Urinary bladder (tissue), 3 donors: ENCODE measurements at regions not wholly inside any gene's neighbourhood (a gene's known extent, or its start where the extent isn't known, plus 50 kb on each side); places are given as distances from the start of the nearest gene placed in this dataset.

Source experiments
- DNase-seq: peaks from one replicate; pipeline ENCODE4 v3.0.0-alpha.2; 2015; ENCODE audit errors: extremely low spot score
- H3K27ac ChIP-seq: one replicate; pipeline ENCODE4 v1.5.1; 2013; ENCODE audit warnings: low read depth, mild to moderate bottlenecking, moderate library complexity
- H3K36me3 ChIP-seq: one replicate; pipeline ENCODE4 v1.6.1; 2013; ENCODE audit warnings: mild to moderate bottlenecking, moderate library complexity; ENCODE audit not compliant: insufficient read depth
- H3K4me1 ChIP-seq: one replicate; pipeline ENCODE4 v1.6.1; 2013; ENCODE audit warnings: mild to moderate bottlenecking, moderate library complexity; ENCODE audit not compliant: insufficient read depth
- H3K4me3 ChIP-seq: one replicate; pipeline ENCODE4 v1.5.1; 2013; ENCODE audit warnings: low read depth, low read length
- WGBS: extraction: QIAGEN DNeasy Blood & Tissue Kit; methylation state at CpG from one replicate; pipeline ENCODE4 v1.1.7; 2013; 5-methylcytosine and 5-hydroxymethylcytosine counted together
- donor health status: healthy with polysubstance abuse.
- donor health status: healthy.

DNA sequence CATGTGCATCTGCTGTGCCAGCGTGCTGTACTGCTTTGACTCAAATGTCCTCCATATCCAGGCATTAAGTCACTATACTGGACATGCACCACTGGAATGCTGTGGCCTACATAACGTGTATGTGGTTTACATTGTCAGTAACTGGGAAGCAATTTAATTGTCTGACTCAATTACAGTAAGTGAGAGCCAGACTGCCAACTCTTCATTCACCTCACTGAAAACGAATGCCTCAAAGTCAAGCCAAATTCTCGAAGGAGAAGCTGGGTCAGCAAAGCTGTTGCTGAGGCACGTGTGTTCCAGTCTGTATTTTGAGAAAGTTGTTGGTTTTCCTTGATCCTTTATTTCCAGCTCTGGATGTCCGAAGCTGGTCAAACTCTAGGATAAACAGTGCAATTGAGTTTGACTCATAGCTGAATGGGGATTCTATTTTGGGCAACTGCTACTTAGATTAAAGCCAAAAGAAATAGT is 534.3 kb downstream of the COL12A1 start:
- no peak for DNase-seq
- Histone ChIP-seq H3K36me3 (no peaks in the 10 kb centered on the region), H3K27ac (no peak overlapping the region), H3K4me1 (no peaks in the 10 kb centered on the region), H3K4me3 (no peak overlapping the region)
- WGBS = 54% methylated on average over 6 of the region's 6 CpGs

DNA sequence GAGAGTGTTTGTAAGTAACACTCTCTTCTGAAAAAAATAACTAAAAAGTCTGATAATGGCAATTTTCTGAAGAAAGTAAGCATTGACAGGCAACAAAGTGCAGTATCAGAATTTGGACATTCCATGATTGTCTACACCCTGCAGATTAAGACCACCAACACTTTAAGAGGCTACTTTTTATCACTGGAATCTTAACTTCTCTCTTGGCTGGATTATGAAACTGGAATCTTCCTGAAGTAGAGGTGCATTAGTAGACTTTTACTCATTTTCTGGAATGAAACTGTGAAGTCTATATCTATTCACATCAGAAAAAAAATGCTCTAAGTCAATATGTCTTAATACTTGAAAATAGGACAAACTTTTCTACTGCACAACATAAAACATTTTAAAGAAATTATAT is 547.5 kb downstream of the COL12A1 start:
- no peak for DNase-seq
- Histone ChIP-seq H3K36me3 (no peaks in the 10 kb centered on the region), H3K4me1 (no peaks in the 10 kb centered on the region)

DNA sequence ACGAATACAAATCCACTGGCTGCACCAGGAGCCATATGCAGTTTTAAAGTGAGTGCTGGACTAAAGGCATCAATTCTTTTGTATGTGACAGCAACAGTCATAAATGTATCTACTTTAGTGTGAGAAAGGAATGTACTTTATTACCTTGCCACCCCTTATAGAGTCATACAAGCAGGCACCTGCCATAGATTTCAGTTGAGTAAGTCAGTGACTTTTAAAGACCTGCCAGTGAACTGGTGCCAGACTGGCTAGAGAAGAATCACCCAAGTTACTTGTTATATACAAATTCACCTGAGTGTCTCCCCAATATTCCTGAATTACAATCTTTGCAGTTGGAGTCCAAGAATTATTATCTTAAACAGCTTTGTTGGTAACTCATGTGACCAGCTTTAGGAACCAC is 547.9 kb downstream of the COL12A1 start:
- Histone ChIP-seq H3K4me1 (no peaks in the 10 kb centered on the region), H3K27ac (no peak overlapping the region), H3K36me3 (no peaks in the 10 kb centered on the region), H3K4me3 (no peak overlapping the region)
- 86% methylated on average over 1 of the region's 1 CpG for WGBS
- DNase-seq = no peak

More for the DNA sequence above, 547.5 kb downstream of the COL12A1 start:
- H3K27ac ChIP-seq = no peak overlapping the region
- no peak overlapping the region for H3K4me3 ChIP-seq

DNA sequence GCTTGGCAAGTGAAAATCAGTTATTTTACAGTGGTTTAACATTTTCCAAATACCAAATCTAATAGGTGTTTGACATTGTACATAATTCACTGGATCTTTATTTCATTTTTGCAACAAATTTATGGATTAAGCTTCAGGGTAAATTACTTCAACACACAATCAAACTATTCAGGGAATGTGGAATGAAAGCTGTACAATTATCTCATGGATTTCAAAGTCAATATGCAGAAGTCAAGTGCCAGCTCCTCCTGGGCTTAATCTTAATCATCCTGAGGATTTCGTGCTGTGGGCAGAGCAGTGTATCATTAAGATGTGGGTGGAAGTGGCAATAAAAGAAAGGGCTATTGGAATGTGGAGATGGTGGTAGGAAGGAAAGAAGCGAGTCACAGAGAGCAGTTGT is 548.8 kb downstream of the COL12A1 start:
- WGBS = 69% methylated on average over 2 of the region's 2 CpGs
- DNase-seq = no peak
- no peaks in the 10 kb centered on the region for H3K36me3 ChIP-seq
- no peaks in the 10 kb centered on the region for H3K4me1 ChIP-seq
- no peak overlapping the region for H3K27ac ChIP-seq
- no peak overlapping the region for H3K4me3 ChIP-seq

DNA sequence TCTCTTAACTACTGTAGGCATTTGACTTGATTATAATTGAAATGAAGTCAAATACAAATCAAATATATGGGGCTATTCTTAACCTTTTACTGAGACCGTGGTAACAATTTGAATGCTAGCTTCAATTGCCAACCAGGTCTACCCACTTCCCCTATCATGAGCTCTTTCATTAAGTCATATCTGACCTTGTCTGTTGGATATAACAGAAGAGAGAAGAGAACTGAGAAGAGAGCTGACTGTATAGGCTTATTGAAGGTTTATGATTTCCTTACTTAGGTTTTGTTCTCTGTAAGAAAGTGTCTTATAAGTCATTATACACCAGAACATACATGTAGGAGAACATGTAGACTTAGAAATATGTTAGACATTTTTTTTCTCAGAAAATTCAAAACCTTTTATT is 549.4 kb downstream of the COL12A1 start:
- Histone ChIP-seq H3K4me1 (no peaks in the 10 kb centered on the region), H3K4me3 (no peak overlapping the region), H3K27ac (no peak overlapping the region), H3K36me3 (no peaks in the 10 kb centered on the region)
- no peak for DNase-seq
- 89% methylated on average over 1 of the region's 1 CpG for WGBS

DNA sequence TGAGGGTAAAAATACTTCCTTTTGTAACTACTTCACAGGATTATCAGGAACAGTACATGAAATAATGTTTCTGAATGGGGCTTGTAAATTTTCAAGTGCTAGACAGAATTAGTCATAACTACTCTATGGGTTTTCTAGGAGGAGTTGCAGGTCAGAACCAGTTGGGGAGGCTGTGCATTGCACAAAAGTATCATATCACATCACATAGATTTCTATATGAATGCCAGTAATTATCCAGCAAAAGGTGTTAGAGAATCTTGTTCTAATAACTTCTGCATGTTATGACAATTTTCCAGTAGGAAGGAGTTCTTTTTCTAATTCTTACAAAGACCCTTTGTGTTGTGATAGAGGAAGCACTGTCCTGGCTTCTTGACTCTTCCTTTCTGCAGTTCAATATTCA is 551.6 kb downstream of the COL12A1 start:
- no peaks in the 10 kb centered on the region for H3K4me1 ChIP-seq

DNA sequence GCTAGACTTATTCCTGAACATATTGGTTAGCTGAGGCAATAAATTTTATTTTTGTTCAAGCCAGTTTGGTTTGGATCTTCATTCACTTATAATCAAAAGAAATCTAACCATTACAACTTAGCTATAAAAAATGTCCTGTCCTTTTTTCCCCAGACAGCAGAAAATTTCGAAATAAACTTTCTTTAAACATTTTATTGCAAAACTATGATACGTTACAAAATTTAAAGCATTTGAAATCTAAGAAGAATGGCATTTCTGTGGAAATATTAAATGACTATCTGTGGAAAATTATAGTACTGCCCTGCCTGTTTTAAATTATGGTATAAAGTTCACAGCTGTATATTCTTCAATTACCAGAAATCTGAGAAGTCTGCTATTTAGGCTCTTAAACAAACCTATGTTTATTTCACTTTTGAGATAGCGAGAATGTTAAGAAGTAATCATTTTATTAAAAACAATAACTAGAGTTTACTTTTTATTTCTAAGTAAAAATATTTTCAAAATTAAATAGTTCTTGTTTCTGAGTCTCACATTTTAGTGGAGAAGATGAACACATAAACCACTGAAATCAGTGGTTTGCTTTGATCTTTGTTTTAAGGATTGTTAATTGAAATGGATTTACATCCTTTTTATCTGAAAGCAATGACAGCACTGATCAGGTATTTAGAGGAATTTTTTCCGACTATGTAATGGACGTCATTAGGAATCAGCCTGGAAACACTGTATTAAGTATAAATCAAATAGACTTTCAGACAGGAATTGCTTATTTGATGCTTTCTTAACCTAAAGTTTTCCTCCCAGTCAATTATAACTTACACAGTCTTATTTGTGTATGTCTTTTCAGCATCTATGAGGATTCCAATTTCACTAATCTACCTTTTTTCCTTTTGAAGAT is 553.7 kb downstream of the COL12A1 start:
- no peaks in the 10 kb centered on the region for H3K4me1 ChIP-seq
- WGBS = 57% methylated on average over 5 of the region's 5 CpGs
- H3K4me3 ChIP-seq = no peak overlapping the region
- no peak for DNase-seq
- H3K27ac ChIP-seq = no peak overlapping the region
- no peaks in the 10 kb centered on the region for H3K36me3 ChIP-seq

More for the DNA sequence above, 551.6 kb downstream of the COL12A1 start:
- no peak overlapping the region for H3K4me3 ChIP-seq
- H3K27ac ChIP-seq = no peak overlapping the region
- no peaks in the 10 kb centered on the region for H3K36me3 ChIP-seq
- no peak for DNase-seq

DNA sequence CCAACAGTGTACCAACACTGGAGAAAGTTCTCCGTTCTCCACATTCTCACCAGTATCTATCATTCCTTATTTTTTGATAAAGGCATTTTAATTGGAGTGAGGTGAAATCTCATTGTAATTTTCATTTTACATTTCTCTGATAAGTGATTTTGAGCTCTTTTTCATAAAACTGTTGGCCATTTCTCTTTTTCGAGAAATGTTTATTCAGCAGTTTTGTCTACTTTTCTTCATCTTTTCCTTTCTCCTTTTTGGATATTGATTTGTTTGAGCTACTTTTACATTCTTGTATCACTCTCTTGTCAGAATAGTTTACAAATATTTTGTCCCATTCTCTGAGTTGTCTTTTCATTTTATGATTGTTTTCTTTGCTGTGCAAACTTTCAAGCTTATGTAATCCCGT is 555.2 kb downstream of the COL12A1 start:
- H3K4me1 ChIP-seq = no peaks in the 10 kb centered on the region
- H3K36me3 ChIP-seq = no peaks in the 10 kb centered on the region
- H3K27ac ChIP-seq = no peak overlapping the region
- H3K4me3 ChIP-seq = no peak overlapping the region
- DNase-seq = no peak
- 84% methylated on average over 3 of the region's 3 CpGs for WGBS

DNA sequence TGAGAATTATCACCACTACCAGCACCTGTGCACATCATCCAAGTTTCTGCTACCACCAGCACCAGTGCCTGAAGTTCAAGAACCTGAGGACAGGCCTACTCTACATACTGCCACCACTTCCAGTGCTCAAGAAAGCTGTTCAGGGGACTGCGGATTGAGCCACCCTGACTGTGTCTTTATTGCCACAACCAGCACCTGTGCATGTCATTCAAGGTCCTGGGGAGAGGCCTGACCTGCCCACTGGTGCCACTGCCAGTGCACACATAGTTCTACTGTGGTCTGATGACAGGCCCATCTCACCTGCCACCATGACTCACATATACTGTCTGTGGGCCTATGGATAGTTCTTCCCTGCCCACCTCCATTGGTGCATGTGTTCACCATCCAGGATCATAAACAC is 559.4 kb downstream of the COL12A1 start:
- Histone ChIP-seq H3K27ac (no peak overlapping the region), H3K36me3 (no peaks in the 10 kb centered on the region), H3K4me1 (no peaks in the 10 kb centered on the region), H3K4me3 (no peak overlapping the region)
- no peak for DNase-seq
- WGBS = 97% methylated on average over 1 of the region's 1 CpG

DNA sequence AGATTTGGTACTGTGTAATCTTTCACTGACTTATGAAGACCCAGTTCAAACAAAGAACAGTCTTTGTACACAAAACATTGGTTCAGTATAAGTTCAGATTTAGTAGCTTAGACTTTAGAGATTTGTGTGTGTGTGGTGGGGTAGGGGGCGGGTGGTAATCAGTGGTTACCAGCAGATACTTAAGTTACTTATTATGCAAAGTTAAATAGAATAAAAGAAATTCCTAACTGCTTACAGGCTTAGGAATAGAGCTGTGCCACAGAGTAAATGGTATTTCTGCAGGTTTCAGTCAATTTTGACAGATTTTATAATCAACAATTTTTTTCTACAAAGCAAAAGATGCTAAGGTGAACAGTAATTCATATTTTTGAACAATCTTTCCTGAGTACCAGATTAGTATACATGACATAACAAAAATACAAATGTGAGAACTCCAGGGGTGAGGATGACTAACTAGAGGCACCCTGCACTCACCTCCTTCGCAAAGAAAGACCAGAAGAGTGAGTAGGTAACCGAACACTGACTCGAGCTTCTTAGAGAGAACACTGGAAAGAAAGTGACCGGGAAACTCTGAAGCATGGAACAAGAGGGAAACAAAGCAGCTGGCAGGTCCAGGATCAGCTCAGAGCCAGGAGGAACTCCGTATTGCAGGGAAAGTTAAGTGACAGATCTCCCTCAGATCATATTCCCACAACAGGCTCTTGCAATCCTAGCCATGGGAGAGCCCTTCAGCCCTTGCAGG is 560.6 kb downstream of the COL12A1 start:
- DNase-seq = no peak
- 91% methylated on average over 6 of the region's 6 CpGs for WGBS
- no peaks in the 10 kb centered on the region for H3K4me1 ChIP-seq
- no peak overlapping the region for H3K27ac ChIP-seq
- H3K36me3 ChIP-seq = no peaks in the 10 kb centered on the region
- no peak overlapping the region for H3K4me3 ChIP-seq

DNA sequence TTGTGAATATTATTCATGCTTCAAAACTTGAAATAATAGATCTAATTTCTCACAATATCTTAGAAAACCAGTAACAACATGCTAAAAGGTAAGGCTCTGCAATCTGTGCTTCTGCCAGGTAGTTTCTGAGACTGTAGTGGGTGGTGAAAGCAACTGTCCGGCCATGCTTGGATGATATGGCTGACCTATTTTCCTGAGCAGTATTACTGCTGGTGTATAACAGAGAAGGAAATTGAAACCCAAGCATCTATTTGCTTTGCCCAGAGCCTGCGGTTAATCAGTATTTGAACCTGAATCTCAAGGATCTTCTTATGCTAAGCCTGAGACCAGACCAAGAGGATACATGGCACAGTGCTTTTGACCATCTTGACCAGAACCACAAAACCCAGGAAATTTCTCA is 563.8 kb downstream of the COL12A1 start:
- H3K36me3 ChIP-seq = no peaks in the 10 kb centered on the region
- no peak overlapping the region for H3K4me3 ChIP-seq
- 97% methylated on average over 2 of the region's 2 CpGs for WGBS
- DNase-seq = no peak
- H3K4me1 ChIP-seq = no peaks in the 10 kb centered on the region
- no peak overlapping the region for H3K27ac ChIP-seq

DNA sequence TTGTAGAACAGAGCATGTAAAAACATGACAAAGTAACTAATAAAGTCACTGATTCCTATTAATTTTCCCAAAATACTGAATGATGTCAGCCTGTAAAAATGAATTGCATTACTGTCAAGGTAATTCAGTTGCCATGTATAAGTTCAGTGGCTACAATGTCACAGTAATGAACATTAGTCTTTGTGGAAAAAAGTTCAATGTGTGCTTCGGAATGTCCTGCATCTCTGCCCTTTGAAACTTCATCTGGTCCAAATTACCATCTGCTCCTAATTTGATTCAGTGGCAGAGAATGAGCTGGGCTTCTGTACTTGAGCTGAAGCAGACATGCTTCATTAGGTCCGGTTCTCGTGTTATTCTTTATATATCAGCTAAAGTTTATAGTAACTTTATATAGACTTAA is 567.4 kb downstream of the COL12A1 start:
- DNase-seq = no peak
- WGBS = 54% methylated on average over 3 of the region's 3 CpGs

DNA sequence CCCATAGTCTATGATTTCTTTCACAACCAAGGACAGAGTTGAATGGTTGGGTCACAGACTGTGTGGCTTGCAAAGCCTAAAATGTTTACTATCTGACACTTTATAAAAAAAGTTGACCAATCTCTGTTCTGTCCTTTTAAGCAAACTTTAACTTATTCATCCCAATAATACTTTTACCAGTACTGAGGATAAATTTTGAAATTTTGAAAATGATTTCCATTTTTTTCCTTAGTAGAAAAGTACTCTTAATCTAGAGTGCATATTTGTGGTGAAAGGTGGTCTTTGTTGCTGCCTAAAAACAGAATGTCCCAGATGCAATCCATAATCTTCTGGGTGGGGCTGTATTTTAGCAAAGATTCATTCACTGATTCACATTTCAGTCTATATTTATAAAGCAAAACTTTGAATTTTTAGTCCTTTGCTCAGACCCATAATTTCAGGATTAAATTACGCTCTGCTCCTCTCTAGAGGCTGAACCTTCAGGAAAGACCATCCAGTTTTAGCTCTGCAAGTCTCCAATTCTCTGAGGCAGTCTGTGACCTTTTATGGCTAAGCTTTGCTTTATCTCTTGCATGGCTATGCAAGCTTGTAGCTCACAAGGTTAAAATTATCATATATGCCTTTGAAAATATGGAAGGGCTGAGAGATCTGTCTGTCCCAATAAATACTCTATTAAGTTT is 573.5 kb downstream of the COL12A1 start:
- Histone ChIP-seq H3K27ac (no peak overlapping the region), H3K4me1 (no peaks in the 10 kb centered on the region), H3K4me3 (no peak overlapping the region), H3K36me3 (no peaks in the 10 kb centered on the region)
- 70% methylated on average over 1 of the region's 1 CpG for WGBS
- DNase-seq = no peak

More for the DNA sequence above, 567.4 kb downstream of the COL12A1 start:
- H3K36me3 ChIP-seq = no peaks in the 10 kb centered on the region
- no peak overlapping the region for H3K27ac ChIP-seq
- H3K4me3 ChIP-seq = no peak overlapping the region
- H3K4me1 ChIP-seq = no peaks in the 10 kb centered on the region

DNA sequence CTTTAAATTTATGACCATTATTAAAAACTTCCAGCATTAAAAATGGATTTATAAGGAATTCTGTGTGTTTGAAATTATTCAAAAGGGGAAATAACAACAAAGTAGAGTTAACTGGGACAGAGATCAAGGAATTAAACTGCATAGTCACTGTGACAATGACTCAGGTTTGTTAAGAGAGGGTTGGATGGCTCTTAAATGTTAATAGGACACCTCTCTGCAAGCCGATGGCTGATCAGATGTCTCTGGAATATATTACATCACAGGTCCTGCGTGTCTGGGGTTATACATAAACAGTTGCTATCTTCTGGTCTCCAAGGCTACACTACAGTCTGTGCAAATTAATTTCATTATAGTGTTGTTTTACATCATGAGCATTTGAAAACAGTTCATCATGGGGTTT is 574.3 kb downstream of the COL12A1 start:
- Histone ChIP-seq H3K4me1 (no peaks in the 10 kb centered on the region), H3K4me3 (no peak overlapping the region), H3K36me3 (no peaks in the 10 kb centered on the region), H3K27ac (no peak overlapping the region)
- 43% methylated on average over 2 of the region's 2 CpGs for WGBS
- DNase-seq = no peak
